GM23248 (cell line): ENCODE measurements at regions not wholly inside any gene's neighbourhood (a gene's known extent, or its start where the extent isn't known, plus 50 kb on each side); places are given as distances from the start of the nearest gene placed in this dataset.

Source experiments
- EZH2 ChIP-seq: fragments of 200-600 bp; sonication (generic); IDR thresholded peaks from 2 replicates; pipeline ENCODE4 v1.6.1; 2018; ENCODE audit warnings: antibody characterized with exemption, mild to moderate bottlenecking; ENCODE audit not compliant: insufficient read depth, poor library complexity, severe bottlenecking
- EZH2phosphoT487 ChIP-seq: fragments of 200-600 bp; sonication (generic); IDR thresholded peaks from 2 replicates; pipeline ENCODE4 v1.6.1; 2018; ENCODE audit warnings: antibody characterized with exemption, moderate library complexity, mild to moderate bottlenecking, low read depth; ENCODE audit not compliant: insufficient read depth

DNA sequence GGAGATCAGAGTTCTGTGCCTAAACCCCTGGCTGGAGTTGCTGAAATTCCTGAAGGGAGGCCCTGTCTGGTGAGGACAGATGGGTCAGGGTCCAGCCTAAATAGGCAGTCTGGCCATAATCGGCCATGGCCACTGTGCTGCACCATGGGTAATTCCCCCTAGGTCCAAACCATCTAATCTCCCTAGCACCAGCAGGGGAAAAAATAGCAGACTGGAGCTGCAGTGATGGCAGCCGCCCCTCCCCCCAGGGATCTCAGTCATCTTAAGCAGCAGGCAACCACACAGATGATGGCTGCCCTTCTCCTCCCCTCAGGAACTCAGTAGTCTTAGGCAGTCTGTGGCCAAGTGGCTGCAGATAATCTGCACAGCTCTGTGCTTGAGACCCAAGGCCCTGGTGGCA is 68.4 kb upstream of the CD96 start:
- TF ChIP-seq EZH2, result no peak
- TF ChIP-seq EZH2phosphoT487, result no peak
